Fibroblast of lung (primary cell): ENCODE measurements at regions not wholly inside any gene's neighbourhood (a gene's known extent, or its start where the extent isn't known, plus 50 kb on each side); places are given as distances from the start of the nearest gene placed in this dataset.

Experiments used
- CTCF ChIP-seq, 2 donors: IDR thresholded peaks in 1 of 2; conservative IDR thresholded peaks in 1 of 2; 1 replicate in 1 of 2; 2 replicates in 1 of 2; pipeline ENCODE4 v1.5.1; 2011 to 2012; ENCODE audit warnings: low read length in 2 of 2, control low read depth in 1 of 2, inconsistent platforms in 1 of 2, low read depth in 1 of 2, mild to moderate bottlenecking in 1 of 2
- EZH2 ChIP-seq: IDR thresholded peaks from 2 replicates; pipeline ENCODE4 v1.5.1; 2012; ENCODE audit warnings: low read length, control low read depth, mild to moderate bottlenecking; ENCODE audit errors: missing control alignments

GRCh38 chr1:39136638-39137037 lies 67.9 kb upstream of the MACF1 start:
- TF ChIP-seq CTCF (conservative IDR thresholded peaks at IDR 0.05 in 1 of 2, IDR thresholded peaks at IDR 0.05 in 1 of 2; ENCODE audit: low read depth in 1 of 2, low read length in 2 of 2) (peak in 1 of 2 donors; percentile 7), EZH2 (no peak)
